ENCODE measurements at regions not wholly inside any gene's neighbourhood (a gene's known extent, or its start where the extent isn't known, plus 50 kb on each side); places are given as distances from the start of the nearest gene placed in this dataset.
"Not testable (repeated sequence)": the region's sequence is repeated elsewhere in the genome, so short reads cannot be mapped to it uniquely, and the experiment has no call there.

DNA sequence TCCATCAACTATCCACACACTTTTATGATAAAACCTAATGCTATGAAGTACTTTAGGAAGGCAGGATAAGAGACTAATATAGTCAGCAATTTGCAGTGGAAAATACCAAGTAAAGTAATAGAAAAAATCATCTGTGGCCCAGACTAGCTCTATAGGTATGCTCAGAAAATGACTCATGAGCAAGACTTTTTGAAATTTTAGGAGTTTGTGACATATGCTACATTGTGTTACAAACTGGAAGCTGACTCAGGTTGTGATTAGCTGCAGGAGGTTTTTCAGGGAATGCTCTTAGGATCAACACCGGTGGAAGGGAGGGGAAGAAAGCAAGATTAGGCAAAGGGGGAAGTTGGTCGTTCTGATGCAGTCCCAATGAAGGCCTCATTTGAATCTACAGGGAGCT, 56.1 kb downstream of the FEZF1 start:
- no peak for DNase-seq

DNA sequence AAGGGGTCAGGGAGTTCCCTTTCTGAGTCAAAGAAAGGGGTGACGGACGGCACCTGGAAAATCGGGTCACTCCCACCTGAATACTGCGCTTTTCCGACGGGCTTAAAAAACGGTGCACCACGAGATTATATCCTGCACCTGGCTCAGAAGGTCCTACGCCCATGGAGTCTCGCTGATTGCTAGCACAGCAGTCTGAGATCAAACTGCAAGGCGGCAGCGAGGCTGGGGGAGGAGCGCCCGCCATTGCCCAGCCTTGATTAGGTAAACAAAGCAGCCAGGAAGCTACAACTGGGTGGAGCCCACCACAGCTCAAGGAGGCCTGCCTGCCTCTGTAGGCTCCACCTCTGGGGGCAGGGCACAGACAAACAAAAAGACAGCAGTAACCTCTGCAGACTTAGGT, 65.8 kb downstream of the FEZF1 start:
- DNase-seq: not testable (repeated sequence)

DNA sequence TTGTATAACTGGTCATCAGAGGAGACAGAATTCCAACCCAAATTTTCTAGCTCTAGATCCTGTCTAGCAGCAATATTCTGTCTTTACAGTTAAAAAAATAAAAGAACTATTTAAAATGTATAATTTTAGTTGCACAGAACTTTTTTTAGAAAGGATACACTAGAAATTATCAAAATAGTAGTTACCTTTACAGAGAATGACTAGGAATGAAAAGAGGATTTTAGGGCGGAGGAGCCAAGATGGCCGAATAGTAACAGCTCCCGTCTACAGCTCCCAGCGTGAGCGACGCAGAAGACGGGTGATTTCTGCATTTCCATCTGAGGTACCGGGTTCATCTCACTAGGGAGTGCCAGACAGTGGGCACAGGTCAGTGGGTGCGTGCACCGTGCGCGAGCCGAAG, 66.3 kb downstream of the FEZF1 start:
- DNase-seq: not testable (repeated sequence)

DNA sequence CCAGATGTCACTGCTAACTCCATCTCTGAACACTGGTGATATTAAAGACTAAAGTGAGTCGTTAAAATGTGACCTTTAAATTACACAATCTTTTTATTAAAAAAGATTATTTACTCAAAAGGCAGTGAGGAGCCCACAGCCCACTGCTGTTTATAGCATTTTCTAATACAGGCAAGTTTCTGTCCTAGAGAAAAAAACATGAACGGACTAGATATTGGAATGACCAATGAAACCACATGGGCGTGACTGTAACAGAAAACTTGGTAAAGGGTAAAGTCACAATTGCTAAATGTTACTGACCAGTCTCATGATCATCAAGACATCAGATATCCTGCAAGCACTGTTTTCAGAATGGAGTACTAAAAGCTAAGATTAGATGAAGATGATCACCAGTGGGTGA, 78.7 kb downstream of the FEZF1 start:
- no peak for DNase-seq

DNA sequence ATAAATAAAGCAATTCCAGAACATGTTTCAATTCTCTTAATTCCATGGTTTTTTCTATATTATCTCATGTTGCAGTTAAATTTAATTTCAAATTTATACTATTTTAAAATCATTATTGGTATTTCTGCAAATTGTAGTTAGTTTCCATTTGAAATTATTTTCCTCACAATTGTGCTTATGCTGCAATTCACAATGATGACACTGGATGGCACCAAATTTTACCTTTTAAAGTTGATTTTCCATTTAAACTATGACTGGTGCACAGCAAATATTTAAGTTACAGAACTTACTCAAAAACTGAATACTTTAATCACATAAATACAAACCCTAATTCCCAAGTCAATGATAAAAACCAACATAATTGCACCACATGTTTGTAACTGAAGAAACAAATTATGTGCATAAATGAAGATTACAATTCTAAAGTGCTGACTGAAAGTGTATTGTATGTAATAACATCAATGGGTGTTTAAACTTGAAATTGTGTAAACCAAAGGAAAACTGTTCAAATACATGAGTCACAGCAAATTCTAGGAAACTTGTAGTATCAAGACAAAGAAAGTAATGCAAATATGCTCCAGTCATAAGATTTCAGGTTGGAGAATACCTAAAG, 75.3 kb upstream of the AASS start:
- DNase-seq: peak in 1 of 2 experiments; percentile 18

DNA sequence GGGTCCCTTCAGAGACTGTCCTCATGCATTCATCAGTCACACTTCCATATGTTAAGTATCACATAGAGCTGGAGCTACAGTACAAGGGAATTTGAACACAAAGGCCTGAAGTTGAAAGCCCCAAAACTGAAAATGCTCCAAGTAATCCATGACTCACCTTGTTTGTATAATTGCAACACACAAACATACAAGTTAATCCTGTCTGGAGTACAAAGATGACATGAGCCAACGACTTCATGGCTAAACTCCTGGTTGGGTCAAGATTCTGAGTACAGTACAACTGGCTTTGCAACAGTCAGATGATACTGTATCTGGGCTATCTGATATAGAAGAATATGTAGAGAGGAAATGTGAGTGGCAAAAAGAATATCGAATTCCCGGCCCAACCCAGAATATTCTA, 73.1 kb upstream of the AASS start:
- no peak for DNase-seq

DNA sequence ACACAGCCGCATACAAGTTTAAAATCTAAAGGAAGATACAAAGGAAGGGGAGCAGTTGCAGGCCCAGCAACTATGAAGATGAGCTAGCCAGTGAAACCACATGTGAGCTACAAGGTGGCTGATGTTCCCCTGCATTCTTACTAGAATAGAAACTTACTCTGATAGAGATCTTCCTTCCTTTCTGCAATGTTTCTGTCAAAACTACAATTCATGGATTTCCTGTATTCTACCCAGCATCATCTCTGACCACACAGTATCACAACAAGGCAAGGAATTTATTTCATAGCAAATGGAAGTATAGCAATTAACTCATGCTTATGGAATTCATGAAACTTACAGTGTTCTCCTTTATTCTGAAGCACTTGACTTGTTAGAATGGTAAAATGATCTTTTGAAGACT, 68.7 kb upstream of the AASS start:
- no peak for DNase-seq

DNA sequence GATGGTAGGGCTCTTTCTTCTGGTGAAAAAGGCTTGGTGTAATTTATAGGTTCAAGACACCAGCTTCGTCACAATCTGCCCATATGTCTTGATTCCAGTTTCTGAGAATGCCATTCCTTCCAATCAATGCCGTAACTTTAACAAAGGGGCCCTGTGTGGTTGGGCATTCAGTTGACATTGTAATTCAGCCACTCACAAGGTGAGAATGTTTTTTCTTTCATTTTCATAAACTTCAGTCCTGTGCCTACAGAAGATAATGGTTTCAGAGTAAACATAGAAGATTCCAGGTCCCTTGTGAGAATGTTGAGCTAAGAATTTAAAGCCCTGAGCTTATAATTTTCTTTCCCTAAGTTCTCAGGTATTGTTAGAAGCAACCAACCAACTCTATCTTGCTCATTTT, 67.3 kb upstream of the AASS start:
- DNase-seq: no peak

DNA sequence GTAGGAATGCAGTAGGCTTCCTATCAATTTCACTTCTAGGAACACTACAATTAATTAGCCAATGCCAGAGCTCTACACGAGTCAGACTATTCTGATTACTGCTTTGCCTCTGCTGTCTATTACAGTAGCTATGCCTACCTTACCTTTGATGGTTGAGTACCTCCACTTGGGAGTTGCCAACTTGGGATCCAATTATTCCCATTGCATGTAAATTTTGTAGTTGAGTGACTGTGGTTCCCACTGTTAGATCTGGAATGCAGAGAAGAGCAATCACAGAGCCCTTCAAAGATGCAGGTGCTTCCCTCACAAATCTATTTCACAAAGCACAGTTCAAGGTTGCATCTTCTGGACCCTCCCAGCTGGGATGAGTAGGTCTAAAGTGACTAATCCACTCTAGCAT, 62.9 kb upstream of the AASS start:
- DNase-seq: no peak

DNA sequence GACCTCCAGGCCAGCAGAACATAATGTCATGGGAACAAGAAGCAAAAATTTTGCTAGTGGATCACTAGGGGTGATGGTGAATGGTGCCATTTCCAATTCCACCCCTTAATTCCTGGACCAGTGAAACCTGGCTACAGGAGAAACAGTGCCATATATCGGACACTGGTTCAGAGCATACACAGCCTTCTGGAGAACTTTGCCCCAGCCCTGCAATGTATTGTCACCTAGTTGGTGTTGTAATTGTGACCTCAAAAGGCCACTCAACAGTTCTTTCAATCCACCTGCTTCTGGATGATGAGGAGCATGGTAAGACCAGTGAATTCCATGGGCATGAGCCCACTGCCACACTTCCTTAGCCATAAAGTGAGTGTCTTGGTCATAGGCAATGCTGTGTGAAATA, 59.8 kb upstream of the AASS start:
- DNase-seq: no peak

DNA sequence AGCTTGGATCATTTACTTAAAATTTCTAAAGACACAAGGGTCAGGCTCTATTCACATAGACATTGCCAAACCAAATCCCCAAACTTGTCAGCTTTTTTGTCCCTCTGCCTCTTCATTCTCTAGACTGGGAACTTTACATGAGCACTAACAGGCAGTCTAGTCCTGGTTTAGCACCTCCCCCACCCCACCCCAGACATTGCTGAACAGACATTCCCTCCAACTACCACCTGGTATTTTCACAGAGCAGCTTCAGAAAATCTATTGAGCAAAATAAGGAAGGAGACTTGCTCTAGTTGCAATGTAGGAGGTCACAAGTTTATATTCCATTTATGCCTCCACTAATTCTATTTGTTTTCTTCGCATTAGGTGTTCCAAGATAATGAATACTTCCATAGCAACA, 56.8 kb upstream of the AASS start:
- no peak for DNase-seq

DNA sequence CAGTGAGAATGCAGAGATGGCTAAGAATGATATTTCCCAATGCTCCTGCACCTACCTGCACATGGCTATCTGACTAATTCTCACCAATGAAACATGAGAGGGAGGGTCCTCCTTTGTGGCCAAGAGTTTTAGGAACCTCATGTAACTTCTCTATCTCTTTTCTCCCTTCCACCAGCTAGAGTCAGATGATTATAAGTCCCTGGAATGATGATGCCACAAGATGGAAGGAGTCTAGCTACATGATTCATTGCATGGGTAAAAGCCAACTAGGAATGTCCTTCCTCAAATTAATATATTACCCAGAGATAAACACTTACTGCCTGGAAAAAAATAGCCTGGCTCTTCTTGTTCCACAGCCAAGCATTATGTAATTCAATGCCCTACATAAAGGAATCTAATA, 55.1 kb upstream of the AASS start:
- DNase-seq: no peak

DNA sequence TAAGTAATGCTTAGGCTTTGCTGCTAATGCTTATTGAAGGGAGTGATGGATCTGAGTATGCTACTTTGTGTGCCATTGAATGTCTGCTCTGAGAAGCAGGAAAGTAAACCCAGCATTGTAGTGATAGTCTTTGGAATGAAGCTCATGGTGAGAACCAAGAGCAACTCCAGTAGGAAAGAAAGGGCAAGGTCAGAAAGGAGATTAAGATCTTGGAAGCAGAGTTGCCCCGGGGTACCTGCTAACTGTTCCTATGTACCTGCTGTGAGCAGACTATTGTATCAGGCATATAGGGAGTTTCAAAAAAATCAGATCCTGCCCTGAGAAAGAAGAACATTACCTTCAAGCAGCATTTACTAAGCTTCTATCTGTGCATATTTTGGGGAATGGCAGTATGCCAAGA, 54.5 kb upstream of the AASS start:
- DNase-seq: no peak
